DMS 273 (cell line): ENCODE measurements at regions not wholly inside any gene's neighbourhood (a gene's known extent, or its start where the extent isn't known, plus 50 kb on each side); places are given as distances from the start of the nearest gene placed in this dataset.
"Not testable (repeated sequence)": the region's sequence is repeated elsewhere in the genome, so short reads cannot be mapped to it uniquely, and the experiment has no call there.

Experiments used
- DNase-seq: peaks from one replicate; lab custom pipeline; 2025; ENCODE audit not compliant: unreplicated experiment; lab: John Stamatoyannopoulos, UW

- DNase-seq: no peak
Measured at GRCh38 chr2:228796386-228796785, 474.7 kb downstream of the PID1 start.

GRCh38 chr2:228793116-228793515, 478.0 kb downstream of the PID1 start:
- DNase-seq: no peak

- no peak for DNase-seq
Measured at GRCh38 chr2:228786901-228787300, 484.2 kb downstream of the PID1 start.

GRCh38 chr2:228782281-228782680, 488.8 kb downstream of the PID1 start:
- DNase-seq: no peak

- no peak for DNase-seq
Measured at GRCh38 chr2:228777855-228778355, 493.2 kb downstream of the PID1 start.

GRCh38 chr2:228774548-228774947, 496.5 kb downstream of the PID1 start:
- no peak for DNase-seq

GRCh38 chr2:228771774-228772173, 499.3 kb downstream of the PID1 start:
- no peak for DNase-seq

DNA sequence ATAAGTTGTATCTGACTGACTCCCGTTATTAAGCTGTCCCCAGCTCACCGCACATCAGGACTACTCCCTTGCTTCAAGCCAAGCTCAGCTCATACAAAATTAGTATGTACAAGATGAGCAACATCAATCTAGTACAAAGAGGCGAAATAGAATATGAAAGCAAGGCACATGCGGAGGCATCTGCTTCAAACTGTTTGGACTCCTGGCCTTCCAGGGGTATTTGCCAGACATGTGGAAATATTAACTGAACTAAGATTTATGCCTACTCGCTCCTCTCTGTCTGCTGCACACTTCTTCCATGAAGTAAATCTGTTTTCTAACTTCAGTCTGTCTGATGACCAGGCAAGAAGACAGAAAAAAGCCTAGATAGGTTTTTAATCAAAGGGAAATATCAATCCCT, 499.8 kb downstream of the PID1 start:
- no peak for DNase-seq

GRCh38 chr2:228768818-228769217, 502.3 kb downstream of the PID1 start:
- DNase-seq: no peak

DNA sequence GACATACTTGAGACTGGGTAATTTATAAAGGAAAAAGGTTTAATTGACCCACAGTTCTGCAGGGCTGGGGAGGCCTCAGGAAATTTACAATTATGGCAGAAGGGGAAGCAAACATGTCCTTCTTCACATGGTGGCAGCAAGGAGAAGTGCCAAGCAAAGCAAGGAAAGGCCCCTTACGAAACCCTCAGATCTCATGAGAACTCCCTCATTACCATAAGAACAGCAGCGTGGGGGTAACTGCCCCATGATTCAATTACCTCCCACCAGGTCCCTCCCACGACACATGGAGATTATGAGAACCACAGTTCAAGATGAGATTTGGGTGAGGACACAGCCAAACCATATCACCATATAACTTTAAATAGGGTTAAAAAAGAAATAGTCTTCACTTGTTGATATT, 502.9 kb downstream of the PID1 start:
- DNase-seq: not testable (repeated sequence)

GRCh38 chr2:228767196-228767595, 503.9 kb downstream of the PID1 start:
- no peak for DNase-seq

- DNase-seq: no peak
Measured at GRCh38 chr2:228763379-228763981, 507.6 kb downstream of the PID1 start.

- no peak for DNase-seq
Measured at GRCh38 chr2:228762565-228762964, 508.5 kb downstream of the PID1 start.

GRCh38 chr2:228755661-228756060, 515.4 kb downstream of the PID1 start:
- not testable (repeated sequence) for DNase-seq

DNA sequence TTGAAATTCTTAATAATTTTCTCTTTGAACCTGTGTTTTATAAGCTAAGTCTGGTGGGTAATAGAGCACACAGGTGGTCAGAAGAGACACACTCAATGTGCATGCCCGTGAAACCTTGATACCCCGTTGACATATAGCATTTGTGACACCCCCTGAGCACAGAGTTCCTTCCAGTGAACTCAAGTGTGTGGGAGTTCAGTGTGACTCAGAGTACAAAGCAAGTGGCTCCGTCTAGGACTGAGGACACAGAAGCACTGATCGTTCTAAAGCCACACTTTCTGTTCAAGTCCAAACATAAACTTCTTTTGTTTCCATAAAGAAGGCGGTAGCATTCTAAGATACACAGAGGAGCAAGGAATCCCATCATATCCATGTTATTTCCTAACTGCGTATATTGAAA, 523.6 kb downstream of the PID1 start:
- no peak for DNase-seq

DNA sequence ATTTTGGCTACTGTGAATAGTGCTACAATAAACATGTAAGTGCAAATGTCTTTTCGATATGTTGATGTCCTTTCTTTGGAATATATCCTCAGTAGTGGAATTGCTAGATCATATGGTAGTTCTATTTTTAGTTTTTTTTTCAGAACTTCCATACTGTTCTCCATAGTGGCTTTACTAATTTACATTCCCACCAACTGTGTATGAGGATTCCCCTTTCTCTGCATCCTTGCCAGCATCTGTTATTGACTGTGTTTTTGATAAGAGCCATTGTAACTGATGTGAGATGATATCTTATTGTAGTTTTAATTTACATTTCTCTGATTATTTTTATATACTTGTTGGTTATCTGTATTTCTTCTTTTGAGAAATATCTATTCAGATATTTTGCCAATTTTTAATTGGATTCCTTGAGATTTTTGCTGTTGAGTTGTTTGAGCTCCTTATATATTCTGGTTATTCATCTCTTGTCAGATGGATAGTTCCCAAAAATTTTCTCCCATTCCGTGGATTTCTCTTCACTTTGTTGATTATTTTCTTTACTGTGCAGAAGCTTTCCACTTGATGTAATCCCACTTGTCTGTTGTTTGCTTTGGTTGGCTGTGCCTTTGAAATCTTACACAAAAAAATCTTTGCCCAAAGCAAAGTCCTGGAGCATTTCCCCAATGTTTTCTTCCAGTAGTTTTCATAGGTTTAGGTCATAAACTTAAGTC, 532.3 kb downstream of the PID1 start:
- DNase-seq: no peak

DNA sequence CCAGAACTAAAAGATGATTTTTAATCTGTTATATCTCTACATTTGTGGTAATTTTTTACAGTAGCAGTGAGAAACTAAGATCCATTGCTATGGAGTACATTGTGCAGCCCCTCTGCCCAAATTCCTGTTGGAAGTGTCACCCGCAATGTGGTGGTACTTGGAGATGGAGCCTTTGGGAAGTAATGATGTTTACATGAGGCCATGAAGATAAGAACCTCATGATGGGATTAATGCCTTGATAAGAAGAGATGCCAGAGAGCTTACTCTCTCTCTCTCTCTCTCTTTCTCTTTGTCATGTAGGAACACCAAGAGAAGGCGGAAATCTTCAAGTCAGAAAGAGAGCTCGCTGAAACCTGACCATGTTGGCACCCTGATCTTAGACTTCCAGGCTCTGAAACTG, 535.4 kb downstream of the PID1 start:
- DNase-seq: no peak

DNA sequence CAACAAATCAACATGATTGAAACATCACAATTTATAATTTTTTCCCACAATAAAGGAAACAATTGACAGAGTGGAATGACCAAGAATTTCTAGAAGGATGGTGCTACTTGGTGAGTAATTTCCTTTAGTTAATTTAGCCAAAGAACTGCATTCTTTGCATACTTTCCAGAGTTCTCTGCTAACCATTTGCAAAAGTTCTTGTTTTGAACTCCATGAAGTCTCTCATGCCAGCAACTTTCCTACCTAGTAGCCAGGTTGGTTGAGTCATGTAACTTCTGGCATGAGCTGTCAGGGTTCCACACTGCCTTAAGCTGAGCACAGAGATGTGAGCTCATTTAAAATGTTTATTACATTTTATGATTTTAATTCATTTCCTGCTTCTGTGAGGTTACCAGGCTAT, 539.6 kb downstream of the PID1 start:
- DNase-seq: no peak

- DNase-seq: no peak
Measured at GRCh38 chr2:228728961-228729360, 542.1 kb downstream of the PID1 start.

GRCh38 chr2:228725031-228725430, 543.5 kb upstream of the SPHKAP start:
- DNase-seq: no peak

GRCh38 chr2:228723599-228723998, 542.1 kb upstream of the SPHKAP start:
- DNase-seq: no peak

DNA sequence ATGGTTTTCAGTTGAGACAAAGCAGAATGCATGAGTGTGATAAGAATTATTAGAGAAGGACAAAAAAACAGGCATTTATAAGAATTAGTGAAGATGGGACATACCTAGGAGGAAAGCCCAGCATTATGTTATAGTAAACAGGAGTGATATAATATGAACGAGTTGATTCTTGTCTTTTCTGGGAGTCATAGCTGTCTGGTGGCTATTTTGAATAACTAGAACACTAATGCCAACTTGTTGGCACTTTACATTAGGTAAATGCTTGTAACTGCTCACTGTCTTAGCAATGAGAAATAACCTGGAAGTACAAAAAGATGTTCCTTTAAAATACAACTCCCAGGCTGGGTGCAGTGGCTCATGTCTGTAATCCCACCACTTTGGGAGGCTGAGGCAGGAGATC, 540.8 kb upstream of the SPHKAP start:
- no peak for DNase-seq

DNA sequence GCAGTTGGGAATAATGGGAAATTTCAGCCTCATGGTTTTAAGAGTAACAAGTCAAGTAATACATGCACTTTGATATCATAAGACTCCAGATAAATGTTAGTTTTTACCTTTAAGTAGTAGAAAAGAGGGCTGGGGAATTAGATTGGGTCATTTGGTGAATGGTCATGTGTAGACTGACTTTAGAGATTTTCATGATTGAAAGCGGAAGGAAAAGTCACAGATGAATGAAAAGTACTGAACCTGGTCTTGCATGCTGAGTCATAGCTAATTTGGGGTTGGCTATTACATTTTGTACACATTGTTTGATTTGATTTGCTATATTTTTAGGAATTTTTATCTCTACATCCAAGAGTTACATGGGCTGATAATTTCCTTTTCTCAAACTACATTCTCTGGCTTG, 539.4 kb upstream of the SPHKAP start:
- no peak for DNase-seq
